ENCODE measurements at regions not wholly inside any gene's neighbourhood (a gene's known extent, or its start where the extent isn't known, plus 50 kb on each side); places are given as distances from the start of the nearest gene placed in this dataset.
"Not testable (repeated sequence)": the region's sequence is repeated elsewhere in the genome, so short reads cannot be mapped to it uniquely, and the experiment has no call there.

- DNase-seq: no peak
Observed at GRCh38 chrX:115357326-115358120, 68.0 kb downstream of the LUZP4 start.

- DNase-seq: not testable (repeated sequence)
Observed at GRCh38 chrX:115359508-115359907, 70.0 kb downstream of the LUZP4 start.

- DNase-seq: no peak
Observed at GRCh38 chrX:115360220-115360781, 70.8 kb downstream of the LUZP4 start.

GRCh38 chrX:115362334-115363095 lies 73.0 kb downstream of the LUZP4 start:
- no peak for DNase-seq

GRCh38 chrX:115363372-115363771 lies 73.9 kb downstream of the LUZP4 start:
- no peak for DNase-seq

- no peak for DNase-seq
Observed at GRCh38 chrX:115363897-115364296, 74.4 kb downstream of the LUZP4 start.

GRCh38 chrX:115364670-115365069 lies 75.2 kb downstream of the LUZP4 start:
- DNase-seq: no peak

GRCh38 chrX:115366535-115366934 lies 77.0 kb downstream of the LUZP4 start:
- no peak for DNase-seq

- DNase-seq: no peak
Observed at GRCh38 chrX:115367455-115367854, 77.9 kb downstream of the LUZP4 start.

- no peak for DNase-seq
Observed at GRCh38 chrX:115367951-115368350, 78.4 kb downstream of the LUZP4 start.

GRCh38 chrX:115368876-115369275 lies 79.4 kb downstream of the LUZP4 start:
- no peak for DNase-seq

- DNase-seq: peak; percentile 52
Observed at GRCh38 chrX:115372152-115372551, 82.6 kb downstream of the LUZP4 start.

- DNase-seq: no peak
Observed at GRCh38 chrX:115373308-115373707, 83.8 kb downstream of the LUZP4 start.

- no peak for DNase-seq
Observed at GRCh38 chrX:115378471-115378870, 89.0 kb downstream of the LUZP4 start.

GRCh38 chrX:115387327-115387726 lies 97.8 kb downstream of the LUZP4 start:
- DNase-seq: no peak

GRCh38 chrX:115388879-115389278 lies 99.4 kb downstream of the LUZP4 start:
- no peak for DNase-seq

- DNase-seq: no peak
Observed at GRCh38 chrX:115390078-115390477, 100.6 kb downstream of the LUZP4 start.

- no peak for DNase-seq
Observed at GRCh38 chrX:115392031-115392430, 102.5 kb downstream of the LUZP4 start.

- no peak for DNase-seq
Observed at GRCh38 chrX:115392871-115393270, 103.4 kb downstream of the LUZP4 start.

GRCh38 chrX:115393271-115393670 lies 103.8 kb downstream of the LUZP4 start:
- no peak for DNase-seq

GRCh38 chrX:115394806-115395205 lies 105.3 kb downstream of the LUZP4 start:
- DNase-seq: not testable (repeated sequence)

GRCh38 chrX:115399306-115399705 lies 109.8 kb downstream of the LUZP4 start:
- DNase-seq: no peak

- no peak for DNase-seq
Observed at GRCh38 chrX:115400960-115401359, 111.4 kb downstream of the LUZP4 start.

All from skin of body (tissue), 1 donor.